ENCODE measurements at regions not wholly inside any gene's neighbourhood (a gene's known extent, or its start where the extent isn't known, plus 50 kb on each side); places are given as distances from the start of the nearest gene placed in this dataset.

GRCh38 chr3:87835236-87835635 is 223.6 kb downstream of the CGGBP1 start:
- no peak for DNase-seq
- Histone ChIP-seq H3K56ac (ENCODE audit: extremely low read depth, insufficient read depth, low read length) (no peak overlapping the region), H3K9ac (ENCODE audit: low read depth, low read length) (no peak overlapping the region), H3K36me3 (ENCODE audit: control insufficient read depth, insufficient read depth, low read length) (no peaks in the 10 kb centered on the region), H2AK5ac (ENCODE audit: low read depth, low read length) (no peak overlapping the region), H3K27me3 (ENCODE audit: control insufficient read depth, insufficient read depth, low read length) (no peaks in the 10 kb centered on the region), H3K14ac (replicated peaks; ENCODE audit: low read depth, low read length) (no peak overlapping the region), H3K4me3 (ENCODE audit: insufficient read depth, low read depth, low read length) (no peak overlapping the region), H3K9me1 (ENCODE audit: insufficient read depth, low read length) (no peaks in the 10 kb centered on the region), H2BK120ac (ENCODE audit: low read depth, low read length) (no peak overlapping the region), H2AFZ (replicated peaks; ENCODE audit: low read length, poor library complexity) (no peak overlapping the region), H4K8ac (ENCODE audit: low read depth in 2 of 2, low read length in 2 of 2) (no peak overlapping the region), H2BK20ac (ENCODE audit: low read depth, low read length) (no peak overlapping the region), H3K4ac (ENCODE audit: low read depth, low read length) (no peak overlapping the region), H4K91ac (ENCODE audit: insufficient read depth, low read depth, low read length) (no peak overlapping the region), H3K4me1 (ENCODE audit: control insufficient read depth, insufficient read depth, low read length) (no peaks in the 10 kb centered on the region), H3K18ac (ENCODE audit: low read depth, low read length) (no peak overlapping the region), H2AK9ac (replicated peaks; ENCODE audit: low read depth, low read length, poor library complexity) (no peak overlapping the region), H2BK15ac (ENCODE audit: low read depth, low read length) (no peak overlapping the region), H3K79me1 (ENCODE audit: low read depth in 1 of 2, low read length in 2 of 2) (no peaks in the 10 kb centered on the region), H3K27ac (ENCODE audit: insufficient read depth, low read length) (no peak overlapping the region), H3K9me3 (ENCODE audit: control insufficient read depth, insufficient read depth, low read length) (no peaks in the 10 kb centered on the region), H4K20me1 (ENCODE audit: insufficient read depth, low read length) (no peaks in the 10 kb centered on the region), H4K5ac (ENCODE audit: low read depth, low read length) (no peak overlapping the region), H2BK5ac (ENCODE audit: low read depth, low read length, poor library complexity, severe bottlenecking) (no peak overlapping the region), H3K4me2 (ENCODE audit: low read depth, low read length) (no peak overlapping the region), H3K23ac (ENCODE audit: low read depth, low read length) (no peak overlapping the region)
- ChIA-PET POLR2A (ENCODE audit: unreplicated experiment) (no interaction called here), CTCF (no interaction called here)
- WGBS, 2 experiments (ENCODE audit: extremely low coverage in 2 of 2, insufficient read length in 1 of 2) = no CpG with 5 or more reads among the region's 4 CpGs
- no peak for ATAC-seq (ENCODE audit: low read depth)
- BruUV-seq (replicated peaks) = no TSS peak
- dilution Hi-C loops (cut with HindIII; ENCODE audit: low sequenced_read_pairs, unreplicated experiment) (no loop called here), in situ Hi-C loops (cut with MboI; ENCODE audit: low sequenced_read_pairs) (no loop called here), intact Hi-C loops (cut with micrococcal nuclease) (no loop called here)
- TF ChIP-seq, protein P1, sequence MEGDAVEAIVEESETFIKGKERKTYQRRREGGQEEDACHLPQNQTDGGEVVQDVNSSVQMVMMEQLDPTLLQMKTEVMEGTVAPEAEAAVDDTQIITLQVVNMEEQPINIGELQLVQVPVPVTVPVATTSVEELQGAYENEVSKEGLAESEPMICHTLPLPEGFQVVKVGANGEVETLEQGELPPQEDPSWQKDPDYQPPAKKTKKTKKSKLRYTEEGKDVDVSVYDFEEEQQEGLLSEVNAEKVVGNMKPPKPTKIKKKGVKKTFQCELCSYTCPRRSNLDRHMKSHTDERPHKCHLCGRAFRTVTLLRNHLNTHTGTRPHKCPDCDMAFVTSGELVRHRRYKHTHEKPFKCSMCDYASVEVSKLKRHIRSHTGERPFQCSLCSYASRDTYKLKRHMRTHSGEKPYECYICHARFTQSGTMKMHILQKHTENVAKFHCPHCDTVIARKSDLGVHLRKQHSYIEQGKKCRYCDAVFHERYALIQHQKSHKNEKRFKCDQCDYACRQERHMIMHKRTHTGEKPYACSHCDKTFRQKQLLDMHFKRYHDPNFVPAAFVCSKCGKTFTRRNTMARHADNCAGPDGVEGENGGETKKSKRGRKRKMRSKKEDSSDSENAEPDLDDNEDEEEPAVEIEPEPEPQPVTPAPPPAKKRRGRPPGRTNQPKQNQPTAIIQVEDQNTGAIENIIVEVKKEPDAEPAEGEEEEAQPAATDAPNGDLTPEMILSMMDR (conservative IDR thresholded peaks at IDR 0.05; ENCODE audit: low read depth, low read length) = no peak
- TF ChIP-seq POLR2A (IDR thresholded peaks at IDR 0.05; ENCODE audit: low read depth, low read length) (no peak), BHLHE40 (IDR thresholded peaks at IDR 0.05; ENCODE audit: low read depth, low read length) (no peak), NFE2L2 (IDR thresholded peaks at IDR 0.05; ENCODE audit: low read depth, low read length) (no peak), USF2 (IDR thresholded peaks at IDR 0.05; ENCODE audit: low read depth, low read length) (no peak), ELK1 (IDR thresholded peaks at IDR 0.05; ENCODE audit: borderline replicate concordance, low read depth, low read length) (no peak), RFX5 (IDR thresholded peaks at IDR 0.05; ENCODE audit: low read depth, low read length) (no peak), MAZ (IDR thresholded peaks at IDR 0.05; ENCODE audit: borderline replicate concordance, low read depth, low read length) (no peak), RAD21 (IDR thresholded peaks at IDR 0.05; ENCODE audit: low read length) (no peak), CHD1 (IDR thresholded peaks at IDR 0.05; ENCODE audit: low read depth, low read length) (no peak), RCOR1 (IDR thresholded peaks at IDR 0.05; ENCODE audit: insufficient replicate concordance, low read length) (no peak), MAFK (IDR thresholded peaks at IDR 0.05; ENCODE audit: low read depth, low read length) (no peak), FOS (IDR thresholded peaks at IDR 0.05; ENCODE audit: low read depth, low read length) (no peak), SMC3 (IDR thresholded peaks at IDR 0.05; ENCODE audit: low read depth, low read length) (no peak), MXI1 (IDR thresholded peaks at IDR 0.05; ENCODE audit: borderline replicate concordance, low read depth, low read length) (no peak), CEBPB (IDR thresholded peaks at IDR 0.05; ENCODE audit: low read depth, low read length) (no peak)

Measured in IMR-90 (cell line).